ENCODE measurements at regions not wholly inside any gene's neighbourhood (a gene's known extent, or its start where the extent isn't known, plus 50 kb on each side); places are given as distances from the start of the nearest gene placed in this dataset.
"Not testable (repeated sequence)": the region's sequence is repeated elsewhere in the genome, so short reads cannot be mapped to it uniquely, and the experiment has no call there.

DNA sequence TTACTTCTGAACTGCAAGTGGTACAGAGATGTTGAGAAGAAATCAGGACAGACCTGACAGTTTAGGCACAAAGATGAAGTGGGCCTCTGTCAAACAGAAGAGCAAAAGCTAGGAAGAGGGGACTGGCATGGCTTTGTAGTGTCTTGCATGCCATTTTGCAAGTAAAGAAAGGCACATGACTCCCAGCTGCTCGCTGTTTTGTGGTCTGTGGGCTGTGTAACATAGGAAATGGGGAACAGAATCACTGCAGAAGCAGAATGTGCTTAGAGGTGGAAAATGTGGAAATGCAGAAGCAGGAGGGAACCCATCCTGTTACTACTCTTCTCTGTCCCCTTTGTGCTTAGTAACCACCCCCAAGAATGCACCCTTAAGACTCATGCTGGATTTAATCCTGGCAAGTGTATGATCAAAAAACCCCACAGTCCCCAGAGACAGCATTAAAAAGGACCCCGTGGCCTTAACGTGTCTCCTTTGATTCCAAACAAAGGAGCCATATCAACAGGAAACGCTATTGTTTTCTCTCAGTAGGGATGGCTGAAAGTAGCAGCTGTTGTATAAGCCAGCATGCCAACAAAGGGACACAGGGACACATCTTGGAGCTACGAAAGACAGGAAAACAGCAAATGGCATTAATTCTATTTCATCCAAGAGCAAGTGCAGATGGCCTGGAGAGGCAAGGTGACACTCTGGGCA is 177.6 kb upstream of the GLRA2 start:
- no peak for DNase-seq (ENCODE audit: low read depth in 2 of 2)

DNA sequence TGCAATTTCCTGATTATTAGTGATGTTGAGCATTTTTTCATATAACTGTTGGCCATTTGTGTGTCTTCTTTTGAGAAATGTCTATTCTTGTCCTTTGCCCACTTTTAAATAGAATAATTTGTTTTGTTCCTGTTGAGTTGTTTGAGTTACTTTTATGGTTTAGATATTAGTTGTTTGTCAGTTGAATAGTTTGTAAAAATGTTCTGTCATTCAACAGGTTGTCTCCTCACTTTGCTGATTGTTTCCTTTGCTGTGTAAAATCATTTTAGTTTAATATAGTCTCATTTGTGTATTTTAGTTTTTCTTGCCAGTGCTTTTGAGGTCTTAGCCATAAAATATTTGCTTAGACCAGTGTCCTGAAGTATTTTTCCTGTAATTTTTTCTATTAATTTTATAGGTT is 181.8 kb upstream of the GLRA2 start:
- DNase-seq (ENCODE audit: low read depth in 2 of 2): no peak

DNA sequence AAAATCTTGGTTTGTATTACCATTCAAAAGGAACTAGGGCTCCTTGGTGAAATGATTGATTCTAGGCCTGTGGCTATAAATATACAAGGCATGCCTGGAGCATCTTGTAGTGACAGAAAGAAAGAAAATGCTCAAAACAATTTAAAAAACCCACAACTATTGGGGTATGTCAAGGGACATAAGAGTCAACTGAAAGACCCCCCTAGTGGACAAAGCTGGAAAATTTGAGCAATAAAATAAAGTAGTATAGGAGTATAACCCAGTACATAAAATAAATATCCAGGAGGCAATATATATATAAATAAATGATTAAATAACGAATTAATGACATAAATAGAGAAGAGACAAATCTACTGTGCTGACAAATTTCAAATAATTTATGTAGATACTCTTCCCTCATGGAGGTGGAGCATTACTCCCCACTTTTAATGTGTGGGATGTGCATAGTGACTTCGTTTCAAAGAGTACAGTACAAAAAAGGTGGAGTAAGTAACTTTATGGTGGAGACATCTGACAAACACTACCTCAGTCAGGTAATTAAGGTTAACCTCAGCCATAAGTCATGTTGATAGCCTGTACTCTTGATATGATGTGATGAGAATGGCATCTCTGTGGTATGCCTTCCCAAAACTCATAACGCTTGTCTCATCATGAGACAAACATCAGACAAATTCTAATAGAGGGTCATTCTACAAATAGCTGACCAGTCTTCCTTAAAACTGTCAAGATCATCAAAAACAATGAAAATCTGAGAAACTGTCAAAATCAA is 185.0 kb upstream of the GLRA2 start:
- DNase-seq (ENCODE audit: low read depth in 2 of 2): no peak

DNA sequence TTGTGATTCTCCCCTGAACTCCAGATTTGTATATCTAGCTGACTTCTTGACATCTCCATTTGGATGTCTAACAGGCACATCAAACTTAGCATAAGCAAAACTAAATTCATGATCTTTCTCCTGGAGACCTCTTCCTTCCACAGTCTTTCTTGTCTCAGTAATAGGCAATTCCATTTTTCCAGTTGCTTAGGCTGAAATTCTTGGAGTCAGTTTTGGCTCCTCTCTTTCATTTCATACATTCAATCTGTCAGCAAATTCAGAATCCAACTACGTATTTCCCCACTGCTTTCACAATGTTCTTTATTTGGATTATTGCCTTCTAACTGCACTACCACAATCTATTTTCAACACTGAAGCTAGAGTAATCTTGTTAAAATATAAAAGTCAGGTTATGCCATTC is 219.9 kb upstream of the GLRA2 start:
- no peak for DNase-seq (ENCODE audit: low read depth in 2 of 2)

DNA sequence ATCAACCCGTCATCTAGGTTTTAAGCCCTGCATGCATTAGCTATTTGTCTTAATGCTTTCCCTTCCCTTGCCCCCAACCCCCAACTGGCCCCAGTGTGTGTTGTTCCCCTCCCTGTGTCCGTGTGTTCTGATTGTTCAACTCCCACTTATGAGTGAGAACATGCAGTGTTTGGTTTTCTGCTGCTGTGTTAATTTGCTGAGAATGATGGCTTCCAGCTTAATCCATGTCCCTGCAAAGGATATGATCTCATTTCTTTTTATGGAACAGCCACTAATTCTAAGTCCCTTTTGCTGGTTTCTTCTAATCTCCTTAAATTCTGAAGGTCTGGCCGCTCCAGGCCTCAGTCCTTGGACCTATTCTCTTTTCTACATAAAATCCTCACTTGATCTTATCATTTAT is 220.4 kb upstream of the GLRA2 start:
- DNase-seq (ENCODE audit: low read depth in 2 of 2): not testable (repeated sequence)

DNA sequence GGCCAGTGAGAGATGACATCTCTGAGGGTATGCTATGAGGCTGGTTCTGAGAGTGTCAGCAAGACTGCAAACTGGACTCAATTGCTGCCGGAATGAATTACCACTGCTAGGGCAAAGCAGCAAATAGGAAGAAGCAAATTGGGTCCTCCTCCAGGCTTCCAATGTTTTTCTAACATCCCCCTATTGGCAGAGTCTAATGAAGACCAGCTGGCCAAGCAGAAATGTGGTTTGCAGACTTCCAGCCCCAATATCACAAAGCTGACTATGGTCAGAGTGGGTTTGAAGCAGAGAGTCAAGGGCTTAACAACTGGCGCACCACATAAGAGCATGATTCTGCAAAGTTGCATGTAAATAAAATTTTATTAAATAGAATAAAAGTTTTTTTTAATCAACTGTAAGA is 225.4 kb upstream of the GLRA2 start:
- no peak for DNase-seq (ENCODE audit: low read depth in 2 of 2)

DNA sequence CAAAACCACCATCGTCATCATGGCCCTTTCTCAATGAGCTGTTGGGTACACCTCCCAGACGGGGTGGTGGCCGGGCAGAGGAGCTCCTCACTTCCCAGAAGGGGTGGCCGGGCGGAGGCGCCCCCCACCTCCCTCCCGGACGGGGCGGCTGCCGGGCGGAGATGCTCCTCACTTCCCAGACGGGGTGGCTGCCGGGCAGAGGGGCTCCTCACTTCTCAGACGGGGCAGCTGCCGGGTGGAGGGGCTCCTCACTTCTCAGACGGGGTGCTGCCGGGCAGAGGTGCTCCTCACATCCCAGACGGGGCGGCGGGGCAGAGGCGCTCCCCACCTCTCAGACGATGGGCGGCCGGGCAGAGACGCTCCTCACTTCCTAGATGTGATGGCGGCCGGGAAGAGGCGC is 226.8 kb upstream of the GLRA2 start:
- not testable (repeated sequence) for DNase-seq (ENCODE audit: low read depth in 2 of 2)

DNA sequence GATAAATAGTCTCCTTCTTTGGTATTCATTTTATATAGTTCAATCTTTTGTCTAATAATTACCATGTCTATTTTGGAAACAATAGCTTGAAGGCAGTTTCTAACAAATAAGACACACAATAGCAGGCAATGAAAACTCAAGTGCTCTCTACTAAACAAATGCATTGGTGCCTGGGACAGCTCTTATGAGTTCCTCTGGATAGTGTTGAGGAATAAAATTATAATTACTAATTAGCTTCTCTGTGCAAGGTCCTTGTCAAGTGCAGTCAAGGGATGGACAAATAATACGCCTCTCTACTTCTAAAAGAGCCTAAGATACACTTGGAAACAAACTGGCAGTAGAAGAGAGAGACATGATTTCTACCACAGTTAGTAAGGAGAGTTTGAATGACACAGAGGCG is 229.0 kb upstream of the GLRA2 start:
- no peak for DNase-seq (ENCODE audit: low read depth in 2 of 2)

DNA sequence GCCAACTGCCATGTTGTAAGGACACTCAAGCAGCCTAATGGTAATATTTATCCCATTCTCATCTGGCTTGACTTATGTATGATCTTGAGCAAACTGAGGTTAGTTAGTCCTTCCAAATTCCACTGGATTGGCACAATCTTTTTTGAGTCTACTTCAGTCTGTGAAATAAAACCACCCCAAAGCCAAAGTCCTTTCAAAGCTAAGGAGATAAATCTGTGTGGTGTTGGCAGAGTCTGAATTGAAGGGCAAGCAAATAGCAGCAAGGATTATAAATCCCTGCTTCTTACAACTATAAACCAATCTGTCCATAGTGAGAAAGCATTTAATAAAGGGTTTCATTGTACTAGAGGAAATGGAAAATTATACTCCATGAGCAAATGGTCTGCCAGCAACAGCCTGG is 233.9 kb upstream of the GLRA2 start:
- no peak for DNase-seq (ENCODE audit: low read depth in 2 of 2)

DNA sequence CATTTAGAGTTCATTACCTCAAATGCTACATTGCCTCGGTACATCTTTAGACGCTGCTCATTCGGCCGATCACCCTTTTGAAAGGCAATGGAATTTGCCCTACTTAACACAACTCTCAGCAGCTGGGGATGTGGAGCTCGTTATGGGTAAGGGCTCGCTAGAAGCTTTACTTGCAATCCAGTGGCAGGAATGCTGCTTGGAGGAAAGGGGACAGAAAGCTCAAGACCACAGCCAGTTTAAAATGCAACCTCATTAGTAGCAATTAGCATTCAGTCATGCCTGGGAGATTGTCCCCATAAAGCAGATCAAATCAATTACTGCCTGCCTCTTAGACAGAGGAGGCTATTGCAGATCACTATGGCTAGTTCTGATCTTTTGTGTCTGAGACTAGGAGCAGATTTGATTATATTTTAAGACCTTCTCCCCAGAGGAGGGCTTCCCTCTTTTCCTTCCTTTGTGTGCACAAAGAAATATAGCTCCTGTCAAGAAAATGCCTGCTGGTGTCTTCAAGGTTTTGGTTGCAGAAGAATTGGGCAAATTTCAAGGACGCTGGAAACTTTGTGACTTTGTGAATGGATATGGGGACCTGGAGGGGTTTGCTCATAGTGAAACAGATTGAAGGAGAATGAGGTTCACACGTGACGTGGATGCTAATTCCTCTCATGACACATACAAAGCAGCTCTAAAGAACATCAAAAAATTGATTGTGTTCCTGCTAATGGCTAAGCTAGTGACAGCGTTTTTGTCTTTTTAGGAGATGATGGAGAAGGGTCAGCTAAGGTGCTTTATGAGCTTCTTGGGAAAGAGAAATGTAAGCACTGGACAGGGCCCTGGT is 237.5 kb upstream of the GLRA2 start:
- DNase-seq (ENCODE audit: low read depth in 2 of 2): no peak

DNA sequence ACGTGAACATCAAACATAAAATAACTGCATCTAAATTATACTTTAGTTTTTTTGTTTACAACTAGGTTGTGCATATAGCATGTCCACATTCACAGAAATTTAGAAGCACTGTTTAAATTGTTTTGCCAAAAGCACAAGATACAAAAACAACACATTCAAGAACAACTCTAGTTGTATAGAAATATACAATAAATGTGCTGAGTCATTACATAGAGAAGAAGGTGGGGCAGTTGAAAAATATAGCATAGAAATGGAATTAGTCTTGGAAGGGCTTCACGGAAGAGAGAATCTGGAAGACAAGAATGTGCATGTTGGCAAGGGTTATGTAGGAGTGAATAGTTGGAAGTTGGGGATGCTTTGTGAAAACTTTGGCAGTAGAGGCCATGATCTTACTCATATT is 239.0 kb upstream of the GLRA2 start:
- DNase-seq (ENCODE audit: low read depth in 2 of 2): no peak

DNA sequence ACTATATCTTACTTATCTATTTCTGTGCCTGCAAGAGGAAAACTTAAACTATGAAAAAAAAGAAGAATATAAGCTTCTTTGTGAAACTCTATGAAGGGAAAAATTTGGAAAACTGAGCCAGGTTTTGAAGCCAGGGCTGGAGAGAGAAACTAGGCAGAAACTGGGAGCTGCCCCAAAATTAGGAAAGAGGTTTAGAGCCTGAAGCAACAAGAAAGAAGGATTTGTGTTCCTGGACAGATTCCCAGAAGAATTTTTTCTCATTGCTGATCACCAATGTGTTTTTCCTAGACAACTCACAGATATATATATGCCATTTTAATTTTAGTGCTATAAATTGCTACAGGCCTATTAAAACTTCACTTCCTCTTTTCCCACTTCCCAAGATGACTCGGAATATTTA is 245.0 kb upstream of the GEMIN8 start:
- no peak for DNase-seq (ENCODE audit: low read depth in 2 of 2)

DNA sequence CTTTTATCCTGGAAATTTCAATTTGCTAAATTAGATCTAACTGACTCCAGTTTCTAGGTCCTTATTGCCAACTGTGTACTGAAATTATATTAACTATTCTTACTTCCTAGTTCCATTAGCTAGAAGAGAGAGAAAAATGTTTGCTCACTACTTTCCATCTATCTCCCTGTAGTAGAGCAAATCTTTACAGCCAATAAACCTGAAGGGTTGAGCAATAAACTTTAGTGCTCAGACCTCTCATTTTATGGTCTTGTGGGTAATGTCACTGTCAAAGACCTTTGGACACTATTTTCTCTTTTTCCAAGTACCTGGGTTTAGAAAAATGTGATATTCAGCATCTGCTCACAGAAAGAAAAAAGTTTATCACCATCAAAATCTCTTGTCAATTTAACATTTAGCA is 237.5 kb upstream of the GEMIN8 start:
- DNase-seq (ENCODE audit: low read depth in 2 of 2): no peak

DNA sequence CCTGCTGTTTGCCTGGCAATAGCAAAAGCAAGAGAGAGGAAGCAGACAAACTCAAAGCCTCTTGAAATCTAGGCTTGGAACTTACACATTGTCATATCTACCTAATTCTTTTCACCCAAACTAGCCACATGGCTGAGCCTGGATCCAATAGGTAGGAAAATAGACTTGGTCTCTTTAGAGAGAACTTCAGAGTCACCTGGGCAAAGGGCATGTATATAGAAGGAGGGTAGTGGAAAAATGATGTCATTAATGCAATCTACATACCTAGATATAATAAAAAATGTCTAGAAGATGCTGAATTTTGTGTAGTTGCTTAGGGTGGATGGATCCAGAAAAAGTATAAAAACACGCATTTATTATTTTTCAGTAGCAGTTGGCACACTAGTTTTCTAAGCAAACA is 237.0 kb upstream of the GEMIN8 start:
- DNase-seq (ENCODE audit: low read depth in 2 of 2): no peak

DNA sequence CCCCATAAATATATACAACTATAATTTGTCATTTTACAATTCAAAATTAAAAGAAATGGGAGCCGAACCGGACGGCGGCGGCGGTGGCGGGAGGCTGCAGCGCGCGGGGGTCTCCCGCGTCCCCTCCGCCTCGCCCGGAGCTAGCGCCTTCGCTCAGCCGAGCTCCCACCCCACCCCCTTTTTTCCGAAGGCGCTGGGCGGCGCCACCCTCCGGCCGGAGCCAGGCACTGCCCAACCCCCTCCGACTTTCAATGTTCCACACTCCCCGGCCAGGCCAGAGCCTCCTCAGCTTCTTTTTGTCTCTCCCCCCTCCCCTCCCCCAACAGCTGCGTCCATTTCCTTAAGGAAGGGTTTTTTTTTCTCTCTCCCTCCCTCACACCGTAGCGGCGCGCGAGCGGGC is 214.1 kb upstream of the GEMIN8 start:
- DNase-seq (ENCODE audit: low read depth in 2 of 2): no peak

DNA sequence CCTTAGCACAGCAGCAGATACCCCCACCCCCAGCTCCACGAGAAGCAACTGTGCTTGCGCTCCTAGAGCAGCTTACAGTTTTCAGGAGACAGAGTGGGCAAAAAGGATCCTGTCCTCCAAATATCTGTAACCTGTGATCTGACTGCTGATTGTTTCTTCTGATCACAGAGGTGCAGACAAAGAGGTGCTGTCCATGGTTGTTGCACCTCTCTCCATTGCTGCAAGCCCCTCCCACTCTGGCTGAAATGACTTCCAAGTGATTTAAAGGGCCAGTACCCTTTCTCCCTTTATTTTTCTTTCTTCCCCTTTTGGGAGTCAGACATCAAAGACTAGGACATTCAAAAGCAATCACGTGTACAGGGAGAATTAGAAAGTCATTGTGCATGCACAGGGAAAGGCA is 205.3 kb upstream of the GEMIN8 start:
- DNase-seq (ENCODE audit: low read depth in 2 of 2): no peak

DNA sequence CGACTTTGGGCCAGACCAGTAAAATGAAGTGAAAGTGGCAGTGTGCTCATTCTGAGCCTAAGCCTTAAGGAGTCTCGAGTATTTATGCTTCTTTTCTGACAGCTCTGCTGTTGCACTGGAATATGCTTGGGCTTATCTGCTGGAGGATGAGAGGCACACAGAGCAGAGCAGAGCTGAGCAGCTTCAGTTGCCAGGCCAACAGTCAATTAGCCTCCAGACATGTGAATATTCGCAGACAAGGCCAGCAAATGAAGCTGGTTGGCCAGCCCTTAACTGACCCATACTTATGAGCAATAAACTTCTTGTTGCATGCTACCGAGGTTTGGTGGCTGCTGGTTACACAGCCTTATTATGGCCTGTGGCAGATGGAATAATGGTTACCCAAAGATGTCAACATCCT is 203.0 kb upstream of the GEMIN8 start:
- DNase-seq (ENCODE audit: low read depth in 2 of 2): no peak

DNA sequence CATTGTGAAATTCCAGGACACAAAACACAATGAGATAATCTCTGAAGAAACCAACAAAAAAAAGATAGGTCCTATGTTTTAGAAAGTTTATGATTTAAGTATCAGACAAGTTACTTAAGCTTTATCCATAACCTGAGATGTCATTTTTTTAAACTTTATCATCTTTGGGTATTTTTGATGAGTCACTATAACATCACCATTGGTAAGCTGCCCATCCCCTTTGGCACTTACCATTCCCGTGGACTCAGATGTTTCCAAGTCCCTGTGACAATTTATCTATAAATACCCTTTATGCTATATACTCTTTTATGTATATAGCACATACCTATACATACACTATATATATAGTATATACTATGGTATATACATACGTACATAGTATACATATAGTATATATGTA is 198.9 kb upstream of the GEMIN8 start:
- DNase-seq (ENCODE audit: low read depth in 2 of 2): no peak

DNA sequence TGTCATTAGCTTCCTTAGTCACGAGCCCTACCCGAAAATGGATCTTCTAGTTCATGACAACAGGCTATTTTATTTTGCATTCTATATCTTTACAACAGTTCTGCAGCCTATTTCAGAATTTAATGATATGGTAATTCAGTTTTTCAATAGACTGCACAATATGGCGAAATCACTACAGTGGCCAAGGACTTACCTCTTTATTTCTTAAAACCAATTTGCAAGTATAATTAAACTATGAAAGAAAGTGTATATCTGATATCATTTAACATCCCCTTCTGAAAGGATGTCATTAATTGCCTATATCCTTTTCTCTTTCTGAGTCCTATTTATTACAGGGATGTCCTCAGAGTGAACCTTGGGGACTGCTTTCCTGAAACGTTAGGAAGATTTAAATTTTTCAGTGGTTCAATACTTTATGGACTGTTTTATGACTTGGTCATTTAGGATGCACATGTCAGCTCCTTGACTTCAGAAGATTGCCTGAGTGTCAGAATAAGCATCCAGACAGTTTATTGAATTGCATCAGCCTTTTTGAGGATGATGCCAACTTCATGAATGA is 190.8 kb upstream of the GEMIN8 start:
- DNase-seq (ENCODE audit: low read depth in 2 of 2): no peak

DNA sequence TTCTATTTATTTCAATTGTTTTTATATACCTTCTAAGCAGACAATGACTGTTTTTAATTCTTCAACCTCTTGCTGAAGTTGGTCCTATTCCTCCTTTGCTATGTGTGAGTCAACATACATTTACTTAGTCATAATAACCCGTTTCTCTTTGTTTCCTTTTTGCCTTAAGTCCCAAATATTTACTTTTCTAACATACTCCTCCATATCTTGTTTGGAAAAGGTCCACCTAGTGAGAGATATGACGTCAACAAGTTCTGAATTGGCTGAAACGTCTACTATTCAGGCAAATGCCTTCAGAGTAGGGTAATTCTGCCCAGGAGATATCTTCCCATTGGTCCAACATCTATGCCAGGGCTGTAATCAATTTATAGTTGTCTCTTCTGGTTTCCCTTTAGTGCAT is 179.3 kb upstream of the GEMIN8 start:
- no peak for DNase-seq (ENCODE audit: low read depth in 2 of 2)

DNA sequence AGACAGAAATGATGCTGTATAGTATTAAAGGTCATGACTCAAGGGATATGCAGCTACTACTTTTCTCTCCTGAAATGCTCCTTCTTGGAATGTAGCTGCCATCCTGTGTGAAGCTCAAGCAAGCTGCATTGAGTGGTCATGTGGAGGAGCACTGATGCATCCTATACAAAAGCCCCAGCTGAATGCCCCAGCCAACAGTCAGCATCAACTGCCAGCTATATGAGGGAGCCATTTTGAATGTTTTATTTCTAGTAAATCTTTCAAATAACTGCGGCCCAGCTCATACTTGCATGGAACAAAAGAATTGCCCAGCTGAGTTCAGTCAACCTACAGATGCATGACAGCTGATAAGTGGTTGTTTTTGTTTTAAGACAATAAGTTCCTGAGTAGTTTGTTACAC is 165.0 kb upstream of the GEMIN8 start:
- DNase-seq (ENCODE audit: low read depth in 2 of 2): no peak

DNA sequence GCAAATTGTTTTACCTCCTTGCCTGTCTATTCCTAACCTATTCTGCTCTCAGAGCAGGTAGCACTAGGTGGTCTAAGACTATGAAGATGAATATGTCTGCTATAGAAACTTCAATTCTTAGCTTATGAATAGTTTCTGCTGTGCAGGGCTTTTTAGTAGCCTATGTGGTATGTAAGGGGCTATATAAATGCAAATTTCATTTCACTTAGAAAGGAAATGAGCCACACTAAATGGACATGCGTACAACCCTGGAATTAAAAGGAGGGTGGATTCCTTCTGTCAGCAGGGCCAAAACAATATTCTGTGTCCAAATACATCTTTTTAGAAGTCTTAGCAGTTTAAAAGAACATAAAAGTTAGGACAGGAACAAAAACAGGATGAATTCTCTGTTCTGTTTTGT is 163.9 kb upstream of the GEMIN8 start:
- DNase-seq (ENCODE audit: low read depth in 2 of 2): no peak

DNA sequence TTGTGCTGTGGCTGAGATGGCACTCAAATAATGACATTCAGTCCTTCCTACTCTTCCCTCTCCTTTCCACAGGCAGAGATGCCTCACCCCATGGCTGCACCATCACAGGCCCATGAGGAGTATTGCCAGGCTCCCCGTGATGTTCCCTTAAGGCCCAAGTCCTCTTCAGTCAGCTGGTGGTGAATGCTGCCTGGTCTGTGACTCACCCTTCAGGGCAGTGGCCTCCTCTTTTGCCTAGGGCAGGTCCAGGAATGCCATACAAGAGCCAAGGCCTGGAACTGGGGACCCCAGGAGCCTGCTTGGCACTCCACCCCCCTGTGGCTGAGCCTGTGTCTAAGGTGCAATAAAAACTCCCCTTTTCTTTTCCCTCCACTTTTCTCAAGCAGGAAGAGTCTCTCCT is 144.2 kb upstream of the GEMIN8 start:
- DNase-seq (ENCODE audit: low read depth in 2 of 2): no peak

Data from stimulated activated CD4-positive, alpha-beta T cell treated with anti-CD3 and anti-CD28 coated beads, Interleukin-15, amount 100 ng/mL, for 48 hours (primary cell).